ENCODE measurements at regions not wholly inside any gene's neighbourhood (a gene's known extent, or its start where the extent isn't known, plus 50 kb on each side); places are given as distances from the start of the nearest gene placed in this dataset.

DNA sequence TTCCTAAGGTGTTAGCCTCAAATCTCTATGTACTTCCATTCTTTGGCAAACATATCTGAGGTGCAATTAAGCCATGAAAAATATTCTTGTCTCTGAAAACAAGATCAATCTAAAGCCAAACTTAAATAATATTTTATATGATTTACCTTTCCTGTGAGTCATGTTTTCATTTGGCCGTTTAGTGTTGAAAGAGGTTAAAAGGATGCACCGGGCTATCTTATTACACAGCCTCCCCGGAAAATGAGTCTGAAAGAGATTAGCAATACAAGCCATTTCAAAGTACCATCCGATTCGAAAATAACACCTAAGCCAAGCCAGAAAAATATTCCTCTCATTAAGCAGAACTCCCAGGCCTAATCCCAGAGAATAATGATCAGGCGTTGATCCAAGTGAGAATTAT, 161.5 kb upstream of the EPHA5 start:
- no peak for DNase-seq

DNA sequence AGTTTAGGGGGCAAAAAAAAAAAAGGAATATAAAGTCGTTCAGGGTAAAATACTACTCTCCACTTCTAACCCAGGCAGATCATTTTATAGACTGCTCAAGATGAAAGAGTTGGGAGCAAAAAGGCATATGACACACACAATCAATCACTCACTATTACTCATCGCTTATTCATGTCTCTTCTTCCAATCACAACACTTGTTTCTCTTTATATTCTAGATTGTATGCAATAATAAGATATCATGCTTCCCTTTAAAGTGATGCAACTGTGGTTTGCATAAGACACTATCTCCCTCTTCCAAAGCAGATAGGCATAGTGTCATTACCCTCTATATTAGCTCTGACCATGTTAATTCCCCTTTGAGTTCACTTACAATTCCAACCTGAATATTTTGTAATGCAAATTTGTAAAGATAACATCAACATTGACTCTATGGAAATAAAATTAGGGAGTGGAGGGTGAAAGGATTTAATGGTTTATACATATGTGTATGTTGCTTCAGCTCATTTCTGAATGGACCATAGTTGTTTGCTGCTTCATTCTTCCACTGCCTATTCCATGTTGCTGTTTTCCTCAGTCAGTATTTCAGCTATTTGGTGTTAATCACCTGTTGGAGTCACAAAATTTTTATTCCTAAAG, 154.9 kb upstream of the EPHA5 start:
- DNase-seq = no peak

DNA sequence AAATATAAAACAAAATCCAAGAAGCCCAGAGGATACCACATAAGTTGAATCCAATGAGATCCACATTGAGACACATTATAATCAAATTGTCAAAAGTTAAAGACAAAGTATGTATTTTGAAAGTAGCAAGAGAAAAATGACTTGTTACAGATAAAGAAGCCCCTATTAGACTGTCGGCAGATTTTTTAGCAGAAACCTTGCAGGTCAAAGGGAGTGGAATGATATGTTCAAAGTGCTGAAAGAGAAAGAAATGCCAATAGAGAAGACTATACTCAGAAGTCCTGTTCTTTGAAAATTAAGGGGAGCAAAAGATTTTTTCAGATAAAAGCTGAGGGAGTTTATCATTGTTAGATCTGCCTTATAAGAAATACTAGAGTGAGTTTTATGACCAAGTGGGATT, 148.9 kb upstream of the EPHA5 start:
- DNase-seq = no peak

DNA sequence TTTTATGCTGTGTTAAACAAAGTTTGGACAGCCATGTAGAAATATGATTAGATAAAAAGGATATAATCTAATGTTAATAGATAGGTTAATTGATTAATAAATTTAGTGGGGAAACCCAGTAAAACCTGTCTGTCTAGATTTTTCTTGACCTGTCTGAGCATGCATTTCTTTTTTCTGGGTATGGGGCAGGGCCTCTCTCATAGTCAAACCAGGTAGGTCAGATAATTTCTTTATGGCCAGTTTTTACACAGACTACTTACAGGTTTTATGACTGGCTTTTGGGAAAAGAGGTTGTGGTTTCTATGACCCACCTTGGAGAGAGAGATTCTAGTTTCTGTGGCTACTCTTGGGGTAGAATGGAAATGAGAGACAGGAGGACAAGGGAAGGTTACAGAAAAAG, 135.6 kb upstream of the EPHA5 start:
- no peak for DNase-seq

DNA sequence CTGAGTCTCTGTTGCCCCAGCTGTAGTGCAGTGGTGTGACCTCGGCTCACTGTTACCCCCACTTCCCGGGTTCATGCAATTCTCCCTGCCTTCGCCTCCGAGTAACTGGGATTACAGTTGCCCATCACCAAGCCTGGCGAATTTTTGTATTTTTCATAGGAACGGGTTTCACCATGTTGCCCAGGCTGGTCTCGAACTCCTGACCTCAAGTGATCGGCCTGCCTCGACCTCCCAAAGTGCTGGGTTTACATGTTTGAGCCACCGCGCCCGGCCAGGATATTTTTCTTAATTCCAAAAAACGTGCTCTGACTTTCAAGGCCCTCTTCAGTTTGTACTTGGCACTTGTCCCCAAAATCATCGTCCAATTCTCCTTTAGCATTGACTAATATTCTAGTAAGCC, 129.2 kb upstream of the EPHA5 start:
- no peak for DNase-seq

DNA sequence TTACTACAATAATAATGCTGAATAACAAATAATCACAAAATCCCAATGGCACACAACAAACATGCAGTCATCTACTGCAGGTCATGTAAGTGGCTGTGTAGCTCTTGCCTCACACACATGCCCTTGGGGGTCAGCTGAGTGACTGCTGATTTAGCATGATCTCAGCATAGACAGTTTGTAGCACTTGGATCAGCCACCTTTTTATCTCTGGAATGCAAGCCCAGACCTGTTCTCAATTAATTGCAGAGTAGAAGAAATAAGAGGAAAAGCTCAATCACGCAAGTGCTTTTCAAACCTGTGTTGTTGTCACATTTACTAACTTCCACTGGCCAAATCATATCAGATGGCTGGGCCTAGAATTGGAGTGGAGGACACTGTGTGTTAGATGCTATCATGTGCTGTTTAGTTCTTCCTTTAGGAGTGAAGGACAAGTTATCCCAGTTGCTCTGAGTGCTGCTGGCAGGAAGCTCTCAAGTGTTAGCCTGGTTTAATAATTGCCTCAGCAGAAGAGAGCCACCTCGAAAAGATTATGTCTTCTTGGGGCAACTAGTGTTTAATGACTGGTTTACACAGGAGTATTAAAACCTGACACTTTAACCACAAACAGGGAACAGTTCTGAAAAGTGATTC, 128.3 kb upstream of the EPHA5 start:
- DNase-seq = no peak

DNA sequence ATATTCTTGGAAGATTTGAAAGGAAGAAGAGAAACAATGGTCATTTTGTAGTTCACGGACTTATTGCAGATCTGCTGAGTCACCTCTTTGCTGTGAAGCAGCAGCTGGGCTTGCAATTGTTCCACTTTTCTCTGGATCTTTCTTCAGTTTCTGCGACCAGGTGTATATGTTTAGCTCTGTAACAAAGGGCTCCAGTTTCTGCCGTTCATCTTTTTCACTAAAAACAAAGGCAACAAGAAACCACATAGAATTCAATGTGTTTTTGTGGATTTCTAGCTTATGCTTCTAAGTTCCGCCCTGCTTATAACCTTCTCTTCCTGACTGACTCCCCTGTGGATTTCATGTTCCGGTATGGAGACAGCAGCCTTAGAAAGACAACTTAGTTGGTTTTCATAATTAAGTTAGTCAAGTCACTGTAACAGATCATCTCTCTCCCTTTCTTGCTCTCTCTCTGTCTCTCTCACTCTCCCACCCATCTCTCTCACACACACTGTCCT, 121.6 kb upstream of the EPHA5 start:
- no peak for DNase-seq

DNA sequence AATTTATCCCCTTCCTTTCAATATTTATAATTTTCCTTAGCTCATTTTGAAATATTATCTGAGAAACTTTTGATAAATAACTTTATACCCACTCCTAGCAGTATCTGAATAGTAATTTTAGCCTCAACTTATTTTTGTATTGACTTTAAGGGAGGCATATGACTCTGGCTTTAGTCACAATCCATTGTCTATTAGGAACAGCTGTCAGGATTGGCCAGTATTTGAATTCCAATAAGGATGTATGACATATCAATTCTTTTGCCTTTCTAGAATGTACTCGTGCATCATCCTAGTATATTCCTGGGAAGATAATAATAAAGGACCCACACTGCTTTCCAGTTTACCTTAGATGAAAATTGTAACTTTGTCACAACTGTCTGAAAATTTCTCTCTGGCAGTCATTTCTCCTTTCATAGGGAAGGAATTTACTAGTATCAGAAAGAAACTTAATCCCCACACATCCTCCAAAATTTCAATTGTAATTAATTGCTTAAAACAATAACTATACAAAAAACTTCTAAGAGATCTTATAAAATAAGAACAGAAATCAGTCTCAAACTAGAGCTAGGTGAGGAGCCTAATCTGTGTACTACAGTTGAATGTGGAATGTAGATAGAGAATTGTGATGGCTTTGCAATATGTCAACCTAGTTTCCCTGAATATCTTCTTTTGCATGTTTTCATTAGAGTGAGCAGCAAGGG, 121.0 kb upstream of the EPHA5 start:
- DNase-seq = no peak

DNA sequence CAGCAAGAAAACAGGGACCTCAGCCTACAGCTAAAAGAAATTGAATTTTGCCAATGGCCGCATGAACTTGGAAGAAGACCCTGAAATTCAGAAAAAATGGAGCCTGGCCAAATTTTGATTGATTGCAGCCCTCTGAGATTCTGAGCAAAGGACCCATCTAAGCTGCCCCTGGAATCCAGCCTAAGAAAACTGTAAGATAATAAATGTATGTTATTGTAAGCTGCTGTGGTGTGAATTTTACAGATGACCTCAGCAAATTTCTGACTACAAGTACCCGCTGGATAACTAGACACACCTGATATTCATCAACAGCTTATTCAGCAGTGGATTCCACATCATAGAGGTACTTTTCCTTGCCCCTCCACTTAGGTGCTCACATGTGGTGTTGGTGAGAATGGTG, 119.5 kb upstream of the EPHA5 start:
- no peak for DNase-seq

DNA sequence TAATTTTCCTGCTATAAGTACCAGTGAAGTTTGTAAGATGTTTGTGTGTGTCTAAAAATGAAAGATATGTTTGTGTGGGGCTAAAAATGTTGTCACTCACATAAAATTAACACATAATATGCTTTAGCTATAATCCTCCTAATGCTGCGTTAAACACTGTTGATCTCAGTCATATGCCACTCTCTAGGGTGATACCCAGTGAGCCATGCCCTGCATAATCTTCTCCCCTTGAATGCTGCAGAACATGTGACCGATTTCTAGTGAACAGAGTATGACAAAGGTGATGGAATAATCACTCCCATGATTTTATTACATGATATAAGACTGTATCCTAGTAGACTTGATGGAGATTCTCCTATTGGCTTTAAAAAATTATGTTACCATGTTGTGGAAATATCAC, 119.1 kb upstream of the EPHA5 start:
- no peak for DNase-seq

DNA sequence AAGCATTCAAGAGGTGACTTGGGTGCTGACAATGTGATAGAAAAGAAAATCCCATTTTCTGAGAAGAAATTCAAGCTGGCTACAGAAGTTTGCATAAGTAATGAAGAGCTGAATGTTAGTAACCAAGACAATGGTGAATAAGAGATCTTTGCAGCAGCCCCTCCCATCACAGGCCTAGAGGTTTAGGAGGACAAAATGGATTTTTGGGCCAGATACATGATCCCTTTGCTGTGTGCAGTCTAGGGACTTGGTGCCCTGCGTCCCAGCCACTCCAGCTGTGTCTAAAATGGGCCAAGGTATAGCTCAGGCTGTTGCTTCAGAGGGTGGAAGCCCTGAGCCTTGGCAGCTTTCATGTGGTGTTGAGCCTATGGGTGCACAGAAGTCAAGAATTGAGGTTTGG, 107.0 kb upstream of the EPHA5 start:
- no peak for DNase-seq

DNA sequence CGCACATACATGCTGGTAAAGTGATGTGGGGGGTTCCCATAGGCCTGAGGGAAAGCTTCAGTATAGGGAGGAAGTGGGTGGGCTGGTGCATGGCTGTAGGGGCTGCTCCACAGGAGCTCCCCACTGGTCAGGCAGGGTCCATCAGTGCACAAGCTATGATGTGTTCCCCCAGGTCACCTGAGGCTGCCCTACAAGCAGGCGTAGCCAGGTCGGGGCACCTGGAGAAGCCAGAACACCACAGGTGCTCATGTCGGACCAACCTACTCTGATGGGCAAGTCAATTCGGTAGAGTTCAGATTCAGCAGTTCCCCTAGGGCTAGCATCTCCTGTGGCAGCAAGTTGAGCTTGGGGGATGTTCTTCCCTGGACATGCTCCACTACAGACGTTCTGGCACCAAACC, 103.3 kb upstream of the EPHA5 start:
- no peak for DNase-seq

DNA sequence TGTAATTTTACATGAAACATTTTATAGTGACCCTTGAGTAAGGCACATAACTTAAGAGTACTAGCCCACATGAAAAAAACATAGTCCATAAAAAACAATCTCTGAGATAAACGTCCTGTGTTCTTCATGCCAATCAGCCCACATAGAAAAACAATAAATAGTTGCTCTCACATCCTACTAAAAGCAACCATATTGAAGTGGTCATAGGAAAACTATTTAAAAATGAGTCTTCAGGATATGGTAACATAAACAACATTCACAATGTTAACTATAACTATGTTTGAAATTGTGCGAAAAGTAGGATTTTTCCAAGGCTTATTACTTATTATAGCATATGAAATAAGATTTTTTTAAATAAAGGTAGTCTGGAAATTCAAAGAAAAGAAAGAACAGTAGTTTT, 77.1 kb upstream of the EPHA5 start:
- DNase-seq = no peak

DNA sequence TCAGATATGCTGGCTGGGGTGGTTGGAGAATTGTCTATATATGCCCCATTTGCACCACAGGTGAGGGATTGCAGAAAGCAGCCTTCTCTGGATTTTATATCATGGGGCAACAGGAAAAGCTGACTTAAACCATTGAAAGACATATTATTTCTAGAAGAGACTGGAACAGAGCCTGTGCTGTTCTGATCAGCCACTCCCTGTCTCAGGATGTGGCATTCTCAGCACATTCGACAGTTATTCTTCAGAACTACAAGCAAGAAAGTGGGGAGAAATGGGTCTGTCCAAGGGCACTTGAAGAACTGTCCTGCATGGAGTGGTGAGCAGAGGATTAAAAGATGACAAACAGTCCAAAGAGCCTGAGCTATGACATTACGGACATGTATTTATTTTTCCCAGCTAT, 67.8 kb upstream of the EPHA5 start:
- DNase-seq = no peak

DNA sequence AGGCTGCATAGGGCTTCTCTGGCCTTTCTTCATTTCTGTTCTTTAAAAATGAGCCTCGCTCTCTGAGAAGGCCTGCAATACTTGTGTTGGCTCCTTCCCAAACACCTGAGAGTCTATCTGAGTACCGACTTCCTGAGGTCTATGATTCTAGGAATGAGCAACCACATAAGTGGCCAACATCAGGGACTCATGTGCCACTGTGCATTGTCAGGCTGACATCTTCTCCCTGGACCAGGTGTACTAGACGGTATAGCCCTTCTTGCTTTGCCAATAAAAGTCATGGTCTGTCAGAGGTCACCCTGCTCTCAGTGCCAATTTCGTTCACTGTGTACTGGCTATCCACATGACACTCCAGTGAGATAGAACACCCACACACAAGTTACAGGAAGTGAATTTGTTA, 67.4 kb upstream of the EPHA5 start:
- no peak for DNase-seq

DNA sequence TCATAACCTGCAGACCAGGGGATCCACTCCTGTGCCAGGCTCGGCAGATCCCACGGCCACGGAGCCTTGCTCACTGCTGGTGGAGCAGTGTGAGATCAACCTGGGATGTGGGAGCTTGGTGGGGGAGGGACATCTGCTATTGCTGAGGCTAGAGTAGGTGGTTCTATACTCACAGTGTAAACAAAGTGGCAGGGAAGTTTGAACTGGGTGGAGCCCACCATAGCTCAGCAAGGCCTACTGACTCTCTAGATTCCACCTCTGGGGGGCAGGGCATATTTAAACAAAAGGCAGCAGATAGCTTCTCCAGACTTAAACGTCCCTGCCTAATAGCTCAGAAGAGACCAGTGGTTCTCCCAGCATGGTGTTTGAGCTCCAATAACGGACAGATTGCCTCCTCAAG, 54.7 kb upstream of the EPHA5 start:
- no peak for DNase-seq
